H1 (cell line): ENCODE measurements at regions not wholly inside any gene's neighbourhood (a gene's known extent, or its start where the extent isn't known, plus 50 kb on each side); places are given as distances from the start of the nearest gene placed in this dataset.

Source experiments
- CTCF ChIA-PET: fragments of 300-600 bp; sonication (Branson Sonifier 250); formaldehyde crosslinking; loops from one replicate; lab custom pipeline; 2021; ENCODE audit not compliant: partially characterized antibody; lab: Charles Lee
- POLR2A ChIA-PET: fragments of 300-600 bp; sonication (Branson Sonifier 250); formaldehyde crosslinking; loops from one replicate; lab custom pipeline; 2021; ENCODE audit warnings: inconsistent platforms; ENCODE audit not compliant: partially characterized antibody; lab: Charles Lee
- DNase-seq, 2 experiments: peaks; one replicate each; pipeline versions ENCODE4 v3.0.0 to v3.0.0-alpha.2; 2010 to 2022; ENCODE audit warnings: low spot score in 2 of 2, low read depth in 1 of 2, mixed read lengths in 1 of 2
- FAIRE-seq: peaks from 2 replicates; lab custom pipeline; 2011; peaks lifted over from hg19 to GRCh38; lab: Jason Lieb, UNC
- H2AFZ ChIP-seq: 2 replicates; pipeline ENCODE4 v1.8.1; 2012; ENCODE audit warnings: low read length, inconsistent platforms
- H2AK5ac ChIP-seq: 2 replicates; pipeline ENCODE4 v1.6.1; 2013; ENCODE audit warnings: low read depth, low read length
- H2BK120ac ChIP-seq: replicated peaks from 2 replicates; pipeline ENCODE3; 2013; ENCODE audit warnings: low read depth, low read length, inconsistent platforms
- H2BK12ac ChIP-seq: 2 replicates; pipeline ENCODE4 v1.6.1; 2013; ENCODE audit warnings: low read depth, low read length
- H2BK15ac ChIP-seq: 2 replicates; pipeline ENCODE4 v1.6.1; 2013; ENCODE audit warnings: low read length
- H2BK20ac ChIP-seq: 2 replicates; pipeline ENCODE4 v1.6.1; 2013; ENCODE audit warnings: low read length
- H2BK5ac ChIP-seq: 2 replicates; pipeline ENCODE4 v1.6.1; 2013; ENCODE audit warnings: low read depth, low read length
- H3K14ac ChIP-seq: 2 replicates; pipeline ENCODE4 v1.6.1; 2013; ENCODE audit warnings: inconsistent platforms; ENCODE audit not compliant: insufficient read length
- H3K18ac ChIP-seq: 2 replicates; pipeline ENCODE4 v1.6.1; 2013; ENCODE audit warnings: low read length; ENCODE audit errors: extremely low read depth
- H3K23ac ChIP-seq: 2 replicates; pipeline ENCODE4 v1.6.1; 2013; ENCODE audit warnings: inconsistent platforms; ENCODE audit not compliant: insufficient read length
- H3K23me2 ChIP-seq: 2 replicates; pipeline ENCODE4 v1.6.1; 2013; ENCODE audit warnings: low read depth, low read length
- H3K27ac ChIP-seq: 2 replicates; pipeline ENCODE4 v1.6.1; 2011; ENCODE audit warnings: low read depth, low read length, inconsistent platforms
- H3K27me3 ChIP-seq, 4 experiments: replicated peaks in 1 of 4; 1 replicate in 1 of 4; 2 replicates in 3 of 4; pipeline versions ENCODE4 v1.6.1 to v1.8.1; 2011 to 2013; ENCODE audit warnings: low read length in 3 of 4, mild to moderate bottlenecking in 3 of 4, inconsistent platforms in 2 of 4, mixed read lengths in 2 of 4, moderate library complexity in 1 of 4; ENCODE audit not compliant: control insufficient read depth in 3 of 4, insufficient read depth in 3 of 4; ENCODE audit errors: extremely low read depth in 1 of 4
- H3K36me3 ChIP-seq, 4 experiments: 2 replicates each; pipeline versions ENCODE4 v1.6.1 to v1.8.1; 2011 to 2013; ENCODE audit warnings: mild to moderate bottlenecking in 4 of 4, low read length in 3 of 4, moderate library complexity in 2 of 4, control low read depth in 1 of 4, inconsistent platforms in 1 of 4; ENCODE audit not compliant: insufficient read depth in 4 of 4, control insufficient read depth in 2 of 4
- H3K4ac ChIP-seq: replicated peaks from 2 replicates; pipeline ENCODE3; 2013; ENCODE audit warnings: low read length, low read depth, mixed read lengths, inconsistent platforms; ENCODE audit not compliant: insufficient read length
- H3K4me1 ChIP-seq, 4 experiments: replicated peaks in 1 of 4; 1 replicate in 1 of 4; 2 replicates in 3 of 4; pipeline versions ENCODE4 v1.6.1 to v1.8.1; 2011 to 2013; ENCODE audit warnings: low read length in 3 of 4, inconsistent platforms in 2 of 4, mixed read lengths in 1 of 4; ENCODE audit not compliant: insufficient read depth in 4 of 4, control insufficient read depth in 3 of 4
- H3K4me2 ChIP-seq, 2 experiments: 2 replicates each; pipeline versions ENCODE4 v1.6.1 to v1.8.1; 2011 to 2013; ENCODE audit warnings: low read depth in 2 of 2, low read length in 2 of 2, control low read depth in 1 of 2, inconsistent platforms in 1 of 2, mild to moderate bottlenecking in 1 of 2; ENCODE audit not compliant: insufficient read depth in 1 of 2
- H3K4me3 ChIP-seq, 4 experiments: fragments of 200-600, 300-600 bp in 1 of 4; sonication (generic), shearing (Covaris generic), sonication (Bioruptor Twin) in 1 of 4; 2 replicates each; pipeline versions ENCODE4 v1.5.1 to v1.8.1; 2011 to 2016; ENCODE audit warnings: low read length in 4 of 4, low read depth in 3 of 4, control low read depth in 2 of 4, inconsistent platforms in 2 of 4, mild to moderate bottlenecking in 2 of 4, mixed read lengths in 1 of 4, moderate library complexity in 1 of 4; ENCODE audit not compliant: insufficient read depth in 2 of 4; ENCODE audit errors: extremely low read depth in 1 of 4
- H3K56ac ChIP-seq: replicated peaks from 2 replicates; pipeline ENCODE3; 2013; ENCODE audit warnings: low read depth, mild to moderate bottlenecking, mixed read lengths, low read length, inconsistent platforms; ENCODE audit not compliant: insufficient read length
- H3K79me1 ChIP-seq: 2 replicates; pipeline ENCODE4 v1.6.1; 2013; ENCODE audit warnings: low read depth, low read length, control low read depth
- H3K79me2 ChIP-seq, 2 experiments: 2 replicates each; pipeline versions ENCODE4 v1.6.1 to v1.8.1; 2012 to 2013; ENCODE audit warnings: low read length in 2 of 2, mild to moderate bottlenecking in 2 of 2, inconsistent platforms in 1 of 2; ENCODE audit not compliant: insufficient read depth in 2 of 2, control insufficient read depth in 1 of 2
- H3K9ac ChIP-seq, 4 experiments: replicated peaks in 1 of 4; 1 replicate in 1 of 4; 2 replicates in 3 of 4; pipeline versions ENCODE4 v1.6.1 to v1.8.1; 2011 to 2013; ENCODE audit warnings: low read depth in 3 of 4, low read length in 3 of 4, control low read depth in 2 of 4, mild to moderate bottlenecking in 2 of 4, moderate library complexity in 2 of 4, inconsistent platforms in 1 of 4; ENCODE audit errors: extremely low read depth in 1 of 4
- H3K9me3 ChIP-seq, 2 experiments: 2 replicates each; pipeline versions ENCODE4 v1.6.1 to v1.8.1; 2012 to 2013; ENCODE audit warnings: mild to moderate bottlenecking in 2 of 2, moderate library complexity in 2 of 2, control low read depth in 1 of 2, inconsistent platforms in 1 of 2, low read depth in 1 of 2, low read length in 1 of 2, mixed read lengths in 1 of 2; ENCODE audit not compliant: insufficient read depth in 2 of 2
- H4K20me1 ChIP-seq, 2 experiments: replicated peaks in 1 of 2; 2 replicates each; pipeline versions ENCODE3 to v1.8.1; 2011 to 2013; ENCODE audit warnings: inconsistent platforms in 2 of 2, low read length in 2 of 2, mild to moderate bottlenecking in 1 of 2; ENCODE audit not compliant: insufficient read depth in 2 of 2, control insufficient read depth in 1 of 2
- H4K5ac ChIP-seq: 2 replicates; pipeline ENCODE4 v1.6.1; 2013; ENCODE audit warnings: low read length, low read depth, mixed read lengths, inconsistent platforms; ENCODE audit not compliant: insufficient read length
- H4K8ac ChIP-seq: 2 replicates; pipeline ENCODE4 v1.8.0; 2013; ENCODE audit warnings: mild to moderate bottlenecking, moderate library complexity, low read length, inconsistent platforms; ENCODE audit not compliant: insufficient read depth; ENCODE audit errors: extremely low read depth
- H4K91ac ChIP-seq: replicated peaks from 2 replicates; pipeline ENCODE3; 2013; ENCODE audit warnings: low read length, mixed read lengths, inconsistent platforms; ENCODE audit not compliant: insufficient read length
- ATF2 ChIP-seq: IDR thresholded peaks from 2 replicates; pipeline ENCODE4 v1.6.1; 2012; ENCODE audit warnings: low read length, inconsistent platforms
- CBX8 ChIP-seq: fragments of 300-800, 300-1000 bp; sonication (generic); IDR thresholded peaks from 2 replicates; pipeline ENCODE4 v1.7.1; 2016; ENCODE audit warnings: low read depth, low read length, borderline replicate concordance
- EP300 ChIP-seq, 2 experiments: IDR thresholded peaks; 1 replicate in 1 of 2; 2 replicates in 1 of 2; pipeline ENCODE4 v1.6.1; 2011 to 2012; ENCODE audit warnings: low read depth in 2 of 2, low read length in 2 of 2, mild to moderate bottlenecking in 2 of 2, borderline replicate concordance in 1 of 2, inconsistent platforms in 1 of 2, moderate library complexity in 1 of 2
- POLR2A ChIP-seq, 2 experiments: IDR thresholded peaks; 1 replicate in 1 of 2; 2 replicates in 1 of 2; pipeline ENCODE4 v1.6.1; 2011; ENCODE audit warnings: low read depth in 2 of 2, low read length in 2 of 2, mild to moderate bottlenecking in 2 of 2; ENCODE audit errors: control extremely low read depth in 1 of 2
- SIRT6 ChIP-seq: IDR thresholded peaks from one replicate; pipeline ENCODE4 v1.7.1; 2012; ENCODE audit warnings: low read length, inconsistent platforms
- SP1 ChIP-seq: IDR thresholded peaks from 2 replicates; pipeline ENCODE4 v1.6.1; 2011; ENCODE audit warnings: low read depth, low read length
- SP4 ChIP-seq: IDR thresholded peaks from 2 replicates; pipeline ENCODE4 v1.6.1; 2012; ENCODE audit warnings: low read length, inconsistent platforms
- SUZ12 ChIP-seq: fragments of 200-600 bp; sonication (generic); IDR thresholded peaks from 2 replicates; pipeline ENCODE4 v1.6.1; 2012; ENCODE audit warnings: mild to moderate bottlenecking, inconsistent platforms, low read length, moderate library complexity, mixed read lengths
- WGBS, 2 experiments: shearing (Covaris generic) in 1 of 2; methylation state at CpG; one replicate each; pipeline versions ENCODE4 v1.1.6 to v1.1.7; 2013 to 2015; ENCODE audit warnings: low lambda C conversion rate in 2 of 2, mixed read lengths in 2 of 2, inconsistent platforms in 1 of 2, low coverage in 1 of 2, missing lambda C conversion rate in 1 of 2; ENCODE audit not compliant: insufficient replicate concordance in 2 of 2, insufficient coverage in 1 of 2, insufficient read length in 1 of 2; ENCODE audit errors: extremely low coverage in 1 of 2, missing lambda C conversion rate in 1 of 2; 5-methylcytosine and 5-hydroxymethylcytosine counted together
- TF ChIP-seq, protein P1 (sequence below): IDR thresholded peaks from 2 replicates; pipeline ENCODE4 v1.6.1; 2011; ENCODE audit warnings: low read length, improper control_type of control experiment
- TF ChIP-seq, protein P2 (sequence below), 3 experiments: IDR thresholded peaks; 1 replicate in 2 of 3; 2 replicates in 1 of 3; pipeline versions ENCODE4 v1.5.1 to v1.6.1; 2011; ENCODE audit warnings: low read length in 3 of 3, mild to moderate bottlenecking in 3 of 3, inconsistent platforms in 2 of 3, low read depth in 1 of 3, moderate library complexity in 1 of 3; ENCODE audit not compliant: insufficient read depth in 1 of 3; ENCODE audit errors: control extremely low read depth in 1 of 3

DNA sequence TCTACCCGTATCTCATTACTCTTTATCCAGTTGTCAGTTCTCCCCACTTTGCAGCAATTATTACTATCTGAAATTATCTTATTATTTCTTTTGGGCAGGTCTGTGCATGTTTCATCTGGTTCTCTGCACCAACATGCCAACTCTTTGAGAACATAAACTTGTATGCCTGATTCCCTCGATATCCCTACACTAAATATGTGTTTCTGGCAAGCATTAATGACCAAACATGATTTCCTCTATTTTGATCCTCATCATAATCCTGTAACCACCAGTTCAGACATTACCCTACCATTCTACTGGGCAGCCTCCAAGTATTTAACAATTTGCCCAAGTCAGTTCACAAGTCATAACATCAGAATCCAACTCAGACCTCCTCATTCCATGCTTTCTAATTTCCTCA, 426.1 kb downstream of the FOXO1 start:
- no peak overlapping the region for H2BK15ac ChIP-seq
- no peaks in the 10 kb centered on the region for H3K79me1 ChIP-seq
- no peak overlapping the region for H4K91ac ChIP-seq
- no peaks in the 10 kb centered on the region for H3K27me3 ChIP-seq
- no peak overlapping the region for H2BK120ac ChIP-seq
- H3K79me2 ChIP-seq: no peaks in the 10 kb centered on the region
- no peak overlapping the region for H2AK5ac ChIP-seq
- H3K36me3 ChIP-seq: no peaks in the 10 kb centered on the region
- POLR2A ChIA-PET: no interaction called here
- no peak overlapping the region for H4K5ac ChIP-seq
- H3K18ac ChIP-seq: no peak overlapping the region
- H3K4me1 ChIP-seq: no peaks in the 10 kb centered on the region
- FAIRE-seq (no peak), DNase-seq (no peak)
- H2BK5ac ChIP-seq: no peak overlapping the region
- no peak overlapping the region for H3K4me3 ChIP-seq
- H3K14ac ChIP-seq: no peak overlapping the region
- no peaks in the 10 kb centered on the region for H4K20me1 ChIP-seq
- H3K56ac ChIP-seq: no peak overlapping the region
- no peak overlapping the region for H4K8ac ChIP-seq
- H2BK12ac ChIP-seq: no peak overlapping the region
- no peak overlapping the region for H2BK20ac ChIP-seq
- H3K9me3 ChIP-seq: no peaks in the 10 kb centered on the region
- H3K4ac ChIP-seq: no peak overlapping the region
- H3K9ac ChIP-seq: no peak overlapping the region
- no peak overlapping the region for H2AFZ ChIP-seq
- CTCF ChIA-PET: interaction anchor here (1.1 kb wide), 1 partner anchor 71 kb away, joined by 4 read pairs; no protein-coding TSS in a partner anchor
- no peak overlapping the region for H3K4me2 ChIP-seq
- 66% methylated on average over 2 of the region's 2 CpGs; no CpG with 5 or more reads in 1 of the 2 experiments for WGBS, 2 experiments
- H3K23ac ChIP-seq: no peak overlapping the region
- no peaks in the 10 kb centered on the region for H3K23me2 ChIP-seq
- H3K27ac ChIP-seq: no peak overlapping the region
- no peak for TF ChIP-seq EP300 (IDR thresholded peaks at IDR 0.05; ENCODE audit: borderline replicate concordance in 1 of 2, low read depth in 2 of 2, low read length in 2 of 2)
- no peak for TF ChIP-seq SP1
- TF ChIP-seq ATF2: no peak
- TF ChIP-seq SP4: no peak
- TF ChIP-seq, protein P1, sequence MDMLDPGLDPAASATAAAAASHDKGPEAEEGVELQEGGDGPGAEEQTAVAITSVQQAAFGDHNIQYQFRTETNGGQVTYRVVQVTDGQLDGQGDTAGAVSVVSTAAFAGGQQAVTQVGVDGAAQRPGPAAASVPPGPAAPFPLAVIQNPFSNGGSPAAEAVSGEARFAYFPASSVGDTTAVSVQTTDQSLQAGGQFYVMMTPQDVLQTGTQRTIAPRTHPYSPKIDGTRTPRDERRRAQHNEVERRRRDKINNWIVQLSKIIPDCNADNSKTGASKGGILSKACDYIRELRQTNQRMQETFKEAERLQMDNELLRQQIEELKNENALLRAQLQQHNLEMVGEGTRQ: no peak
- no peak for TF ChIP-seq CBX8
- TF ChIP-seq SIRT6: no peak
- no peak for TF ChIP-seq POLR2A (IDR thresholded peaks at IDR 0.05; ENCODE audit: control extremely low read depth in 1 of 2, low read depth in 2 of 2, low read length in 2 of 2)
- TF ChIP-seq, protein P2, sequence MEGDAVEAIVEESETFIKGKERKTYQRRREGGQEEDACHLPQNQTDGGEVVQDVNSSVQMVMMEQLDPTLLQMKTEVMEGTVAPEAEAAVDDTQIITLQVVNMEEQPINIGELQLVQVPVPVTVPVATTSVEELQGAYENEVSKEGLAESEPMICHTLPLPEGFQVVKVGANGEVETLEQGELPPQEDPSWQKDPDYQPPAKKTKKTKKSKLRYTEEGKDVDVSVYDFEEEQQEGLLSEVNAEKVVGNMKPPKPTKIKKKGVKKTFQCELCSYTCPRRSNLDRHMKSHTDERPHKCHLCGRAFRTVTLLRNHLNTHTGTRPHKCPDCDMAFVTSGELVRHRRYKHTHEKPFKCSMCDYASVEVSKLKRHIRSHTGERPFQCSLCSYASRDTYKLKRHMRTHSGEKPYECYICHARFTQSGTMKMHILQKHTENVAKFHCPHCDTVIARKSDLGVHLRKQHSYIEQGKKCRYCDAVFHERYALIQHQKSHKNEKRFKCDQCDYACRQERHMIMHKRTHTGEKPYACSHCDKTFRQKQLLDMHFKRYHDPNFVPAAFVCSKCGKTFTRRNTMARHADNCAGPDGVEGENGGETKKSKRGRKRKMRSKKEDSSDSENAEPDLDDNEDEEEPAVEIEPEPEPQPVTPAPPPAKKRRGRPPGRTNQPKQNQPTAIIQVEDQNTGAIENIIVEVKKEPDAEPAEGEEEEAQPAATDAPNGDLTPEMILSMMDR (IDR thresholded peaks at IDR 0.05; ENCODE audit: control extremely low read depth in 1 of 3, insufficient read depth in 1 of 3, low read depth in 1 of 3, low read length in 3 of 3): no peak
- no peak for TF ChIP-seq SUZ12
